SK-N-SH (cell line): ENCODE measurements at regions not wholly inside any gene's neighbourhood (a gene's known extent, or its start where the extent isn't known, plus 50 kb on each side); places are given as distances from the start of the nearest gene placed in this dataset.

ENCODE experiments used
- CTCF ChIA-PET: fragments of 300-600, 350-600 bp; formaldehyde crosslinking; extraction: SDS; loops from one replicate; lab custom pipeline; 2021; lab: Yijun Ruan, JAX
- POLR2A ChIA-PET: fragments of 350-600 bp; sonication (Branson Sonifier 250); formaldehyde crosslinking; extraction: SDS; loops from one replicate; lab custom pipeline; 2020; ENCODE audit warnings: antibody characterized with exemption, inconsistent platforms; lab: Yijun Ruan, JAX
- DNase-seq: peaks from one replicate; pipeline ENCODE4 v3.0.0; 2012
- H2AFZ ChIP-seq: fragments of 200-600 bp; sonication (generic); 2 replicates; pipeline ENCODE4 v1.8.1; 2016; ENCODE audit warnings: antibody characterized with exemption, mild to moderate bottlenecking, low read depth
- H3F3A ChIP-seq: fragments of 200-600 bp; sonication (generic); replicated peaks from 2 replicates; pipeline ENCODE3; 2016; ENCODE audit warnings: antibody characterized with exemption, mild to moderate bottlenecking; ENCODE audit not compliant: insufficient read depth
- H3K27ac ChIP-seq, 2 experiments: fragments of 200-500 bp in 1 of 2; fragments of 200-600 bp in 1 of 2; sonication (Bioruptor generic) in 1 of 2; sonication (generic), shearing (Covaris generic) in 1 of 2; 2 replicates each; pipeline versions ENCODE4 v1.5.1 to v1.6.1; 2014 to 2016; ENCODE audit warnings: low read depth in 2 of 2, inconsistent platforms in 1 of 2, low read length in 1 of 2, mild to moderate bottlenecking in 1 of 2, mixed read lengths in 1 of 2
- H3K27me3 ChIP-seq: fragments of 200-600 bp; sonication (generic), shearing (Covaris generic); 2 replicates; pipeline ENCODE4 v1.6.1; 2016; ENCODE audit warnings: mixed run types; ENCODE audit not compliant: insufficient read depth
- H3K36me3 ChIP-seq, 2 experiments: fragments of 200-500 bp in 1 of 2; fragments of 200-600 bp in 1 of 2; sonication (Bioruptor generic) in 1 of 2; sonication (generic) in 1 of 2; replicated peaks in 1 of 2; 2 replicates each; pipeline versions ENCODE3 to v1.5.1; 2014 to 2016; ENCODE audit warnings: low read length in 1 of 2, mild to moderate bottlenecking in 1 of 2; ENCODE audit not compliant: insufficient read depth in 2 of 2, control insufficient read depth in 1 of 2
- H3K4me1 ChIP-seq, 2 experiments: fragments of 200-500 bp in 1 of 2; fragments of 200-600 bp in 1 of 2; sonication (Bioruptor generic) in 1 of 2; sonication (generic), shearing (Covaris generic) in 1 of 2; 2 replicates each; pipeline versions ENCODE4 v1.5.1 to v1.6.1; 2014 to 2016; ENCODE audit warnings: low read depth in 1 of 2, low read length in 1 of 2, mixed run types in 1 of 2; ENCODE audit not compliant: insufficient read depth in 2 of 2, control insufficient read depth in 1 of 2
- H3K4me2 ChIP-seq: fragments of 200-600 bp; sonication (generic), shearing (Covaris generic); 2 replicates; pipeline ENCODE4 v1.6.1; 2017; ENCODE audit warnings: mixed run types
- H3K4me3 ChIP-seq, 2 experiments: fragments of 200-500 bp in 1 of 2; fragments of 200-600 bp in 1 of 2; sonication (Bioruptor generic) in 1 of 2; sonication (generic), shearing (Covaris generic) in 1 of 2; 2 replicates each; pipeline versions ENCODE4 v1.5.1 to v1.8.1; 2014 to 2016; ENCODE audit warnings: low read depth in 2 of 2, inconsistent platforms in 1 of 2, low read length in 1 of 2, mild to moderate bottlenecking in 1 of 2, mixed read lengths in 1 of 2, moderate library complexity in 1 of 2
- H3K79me2 ChIP-seq: fragments of 200-600 bp; sonication (generic); 2 replicates; pipeline ENCODE4 v1.8.1; 2017; ENCODE audit warnings: mild to moderate bottlenecking; ENCODE audit not compliant: insufficient read depth
- H3K9ac ChIP-seq: fragments of 200-600 bp; sonication (generic); 2 replicates; pipeline ENCODE4 v1.6.1; 2017; ENCODE audit warnings: mixed run types
- H3K9me2 ChIP-seq: fragments of 200-600 bp; sonication (generic); 2 replicates; pipeline ENCODE4 v1.6.1; 2017; ENCODE audit warnings: mixed run types
- H3K9me3 ChIP-seq: fragments of 200-600 bp; sonication (generic); 2 replicates; pipeline ENCODE4 v1.6.1; 2017; ENCODE audit warnings: mixed run types, mild to moderate bottlenecking, moderate library complexity
- H4K20me1 ChIP-seq: fragments of 200-600 bp; sonication (generic); 2 replicates; pipeline ENCODE4 v1.6.1; 2017; ENCODE audit warnings: mild to moderate bottlenecking, mixed run types; ENCODE audit not compliant: insufficient read depth
- CHD2 ChIP-seq: fragments of 150-350 bp; IDR thresholded peaks from 2 replicates; pipeline ENCODE4 v1.6.1; 2018; ENCODE audit warnings: low read length; ENCODE audit not compliant: partially characterized antibody
- ELF1 ChIP-seq: IDR thresholded peaks from 2 replicates; pipeline ENCODE4 v1.4.0; 2012
- EZH2phosphoT487 ChIP-seq: fragments of 200-600 bp; sonication (generic); IDR thresholded peaks from 2 replicates; pipeline ENCODE4 v1.6.1; 2017; ENCODE audit warnings: low read depth, mixed run types, mild to moderate bottlenecking, antibody characterized with exemption, moderate library complexity, borderline replicate concordance
- FOXM1 ChIP-seq: IDR thresholded peaks from 2 replicates; pipeline ENCODE4 v1.4.0; 2012; ENCODE audit warnings: low read depth, mild to moderate bottlenecking
- GATA2 ChIP-seq: sonication (generic); formaldehyde crosslinking; IDR thresholded peaks from 2 replicates; pipeline ENCODE4 v1.5.0; 2020; ENCODE audit warnings: mild to moderate bottlenecking, missing genetic modification reagents
- JUND ChIP-seq: IDR thresholded peaks from 2 replicates; pipeline ENCODE4 v1.4.0; 2012
- MAX ChIP-seq: IDR thresholded peaks from 2 replicates; pipeline ENCODE4 v1.4.0; 2012; ENCODE audit warnings: low read depth
- MEF2A ChIP-seq: IDR thresholded peaks from 2 replicates; pipeline ENCODE4 v1.4.0; 2012; ENCODE audit warnings: low read depth, borderline replicate concordance
- POLR2AphosphoS5 ChIP-seq: IDR thresholded peaks from 2 replicates; pipeline ENCODE4 v1.6.1; 2012; ENCODE audit warnings: low read depth, low read length
- RCOR1 ChIP-seq: fragments of 150-350 bp; IDR thresholded peaks from 2 replicates; pipeline ENCODE4 v1.6.1; 2017; ENCODE audit warnings: antibody characterized with exemption, low read length
- RFX5 ChIP-seq: IDR thresholded peaks from 2 replicates; pipeline ENCODE4 v1.6.1; 2012; ENCODE audit warnings: mild to moderate bottlenecking, improper control_type of control experiment, low read length
- SMC3 ChIP-seq: IDR thresholded peaks from 2 replicates; pipeline ENCODE4 v1.6.1; 2012; ENCODE audit warnings: low read depth, low read length, improper control_type of control experiment
- TCF12 ChIP-seq: IDR thresholded peaks from 2 replicates; pipeline ENCODE4 v1.4.0; 2012
- USF1 ChIP-seq: IDR thresholded peaks from 2 replicates; pipeline ENCODE4 v1.4.0; 2012; ENCODE audit warnings: low read depth, borderline replicate concordance
- YY1 ChIP-seq: IDR thresholded peaks from 2 replicates; pipeline ENCODE4 v1.4.0; 2012; ENCODE audit warnings: low read depth, mild to moderate bottlenecking
- WGBS: methylation state at CpG from one replicate; pipeline ENCODE4 v1.1.6; 2017; ENCODE audit warnings: low lambda C conversion rate; 5-methylcytosine and 5-hydroxymethylcytosine counted together
- TF ChIP-seq, protein P1 (sequence below): fragments of 150-350 bp; IDR thresholded peaks from 2 replicates; pipeline ENCODE4 v1.6.1; 2016; ENCODE audit warnings: mild to moderate bottlenecking, low read depth, low read length
- TF ChIP-seq, protein P2 (sequence below): IDR thresholded peaks from 2 replicates; pipeline ENCODE4 v1.4.0; 2012; ENCODE audit warnings: low read depth, borderline replicate concordance
- TF ChIP-seq, protein P3 (sequence below): IDR thresholded peaks from 2 replicates; pipeline ENCODE4; 2012
- TF ChIP-seq, protein P4 (sequence below): fragments of 200-600 bp; sonication (generic); IDR thresholded peaks from 2 replicates; pipeline ENCODE4 v1.6.1; 2017; ENCODE audit warnings: antibody characterized with exemption, mild to moderate bottlenecking, moderate library complexity

GRCh38 chr5:169404223-169404622 is 103.3 kb upstream of the SLIT3 start (continued):
- TF ChIP-seq, protein P1, sequence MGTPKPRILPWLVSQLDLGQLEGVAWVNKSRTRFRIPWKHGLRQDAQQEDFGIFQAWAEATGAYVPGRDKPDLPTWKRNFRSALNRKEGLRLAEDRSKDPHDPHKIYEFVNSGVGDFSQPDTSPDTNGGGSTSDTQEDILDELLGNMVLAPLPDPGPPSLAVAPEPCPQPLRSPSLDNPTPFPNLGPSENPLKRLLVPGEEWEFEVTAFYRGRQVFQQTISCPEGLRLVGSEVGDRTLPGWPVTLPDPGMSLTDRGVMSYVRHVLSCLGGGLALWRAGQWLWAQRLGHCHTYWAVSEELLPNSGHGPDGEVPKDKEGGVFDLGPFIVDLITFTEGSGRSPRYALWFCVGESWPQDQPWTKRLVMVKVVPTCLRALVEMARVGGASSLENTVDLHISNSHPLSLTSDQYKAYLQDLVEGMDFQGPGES = no peak
- TF ChIP-seq RFX5 (no peak), CHD2 (no peak), GATA2 (no peak), MAX (no peak)
- TF ChIP-seq, protein P2, sequence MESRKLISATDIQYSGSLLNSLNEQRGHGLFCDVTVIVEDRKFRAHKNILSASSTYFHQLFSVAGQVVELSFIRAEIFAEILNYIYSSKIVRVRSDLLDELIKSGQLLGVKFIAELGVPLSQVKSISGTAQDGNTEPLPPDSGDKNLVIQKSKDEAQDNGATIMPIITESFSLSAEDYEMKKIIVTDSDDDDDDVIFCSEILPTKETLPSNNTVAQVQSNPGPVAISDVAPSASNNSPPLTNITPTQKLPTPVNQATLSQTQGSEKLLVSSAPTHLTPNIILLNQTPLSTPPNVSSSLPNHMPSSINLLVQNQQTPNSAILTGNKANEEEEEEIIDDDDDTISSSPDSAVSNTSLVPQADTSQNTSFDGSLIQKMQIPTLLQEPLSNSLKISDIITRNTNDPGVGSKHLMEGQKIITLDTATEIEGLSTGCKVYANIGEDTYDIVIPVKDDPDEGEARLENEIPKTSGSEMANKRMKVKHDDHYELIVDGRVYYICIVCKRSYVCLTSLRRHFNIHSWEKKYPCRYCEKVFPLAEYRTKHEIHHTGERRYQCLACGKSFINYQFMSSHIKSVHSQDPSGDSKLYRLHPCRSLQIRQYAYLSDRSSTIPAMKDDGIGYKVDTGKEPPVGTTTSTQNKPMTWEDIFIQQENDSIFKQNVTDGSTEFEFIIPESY = no peak
- TF ChIP-seq, protein P3, sequence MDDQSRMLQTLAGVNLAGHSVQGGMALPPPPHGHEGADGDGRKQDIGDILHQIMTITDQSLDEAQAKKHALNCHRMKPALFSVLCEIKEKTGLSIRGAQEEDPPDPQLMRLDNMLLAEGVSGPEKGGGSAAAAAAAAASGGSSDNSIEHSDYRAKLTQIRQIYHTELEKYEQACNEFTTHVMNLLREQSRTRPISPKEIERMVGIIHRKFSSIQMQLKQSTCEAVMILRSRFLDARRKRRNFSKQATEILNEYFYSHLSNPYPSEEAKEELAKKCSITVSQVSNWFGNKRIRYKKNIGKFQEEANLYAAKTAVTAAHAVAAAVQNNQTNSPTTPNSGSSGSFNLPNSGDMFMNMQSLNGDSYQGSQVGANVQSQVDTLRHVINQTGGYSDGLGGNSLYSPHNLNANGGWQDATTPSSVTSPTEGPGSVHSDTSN = no peak

DNA sequence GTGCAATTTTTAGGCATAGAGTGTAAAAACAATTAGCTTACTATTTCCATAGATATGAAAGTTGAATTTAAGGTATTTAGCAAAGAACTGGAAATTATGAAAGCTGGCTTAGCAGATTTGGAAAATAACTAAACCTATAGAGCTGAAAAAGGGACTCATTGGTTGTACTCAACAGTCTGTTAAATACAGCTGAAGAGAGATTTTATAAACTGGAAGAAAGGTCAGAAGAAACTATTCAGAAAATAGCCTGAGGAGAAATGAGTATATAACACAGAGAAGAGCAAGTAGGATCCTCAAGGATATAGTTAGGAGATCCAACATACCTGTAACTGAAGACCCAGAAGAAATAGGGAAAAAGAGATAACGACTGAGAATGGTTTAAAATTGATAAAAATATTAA is 97.6 kb upstream of the SLIT3 start:
- Histone ChIP-seq H3K27ac (no peak overlapping the region), H3K9me3 (no peaks in the 10 kb centered on the region), H3F3A (no peaks in the 10 kb centered on the region), H3K4me2 (no peak overlapping the region), H3K36me3 (no peaks in the 10 kb centered on the region), H4K20me1 (no peaks in the 10 kb centered on the region), H3K9me2 (no peaks in the 10 kb centered on the region), H3K9ac (no peak overlapping the region), H3K4me3 (no peak overlapping the region), H3K79me2 (no peaks in the 10 kb centered on the region), H2AFZ (no peak overlapping the region)
- 53% methylated on average over 1 of the region's 1 CpG for WGBS
- ChIA-PET POLR2A (no interaction called here), CTCF (no interaction called here)
- DNase-seq = no peak
- TF ChIP-seq, protein P4, sequence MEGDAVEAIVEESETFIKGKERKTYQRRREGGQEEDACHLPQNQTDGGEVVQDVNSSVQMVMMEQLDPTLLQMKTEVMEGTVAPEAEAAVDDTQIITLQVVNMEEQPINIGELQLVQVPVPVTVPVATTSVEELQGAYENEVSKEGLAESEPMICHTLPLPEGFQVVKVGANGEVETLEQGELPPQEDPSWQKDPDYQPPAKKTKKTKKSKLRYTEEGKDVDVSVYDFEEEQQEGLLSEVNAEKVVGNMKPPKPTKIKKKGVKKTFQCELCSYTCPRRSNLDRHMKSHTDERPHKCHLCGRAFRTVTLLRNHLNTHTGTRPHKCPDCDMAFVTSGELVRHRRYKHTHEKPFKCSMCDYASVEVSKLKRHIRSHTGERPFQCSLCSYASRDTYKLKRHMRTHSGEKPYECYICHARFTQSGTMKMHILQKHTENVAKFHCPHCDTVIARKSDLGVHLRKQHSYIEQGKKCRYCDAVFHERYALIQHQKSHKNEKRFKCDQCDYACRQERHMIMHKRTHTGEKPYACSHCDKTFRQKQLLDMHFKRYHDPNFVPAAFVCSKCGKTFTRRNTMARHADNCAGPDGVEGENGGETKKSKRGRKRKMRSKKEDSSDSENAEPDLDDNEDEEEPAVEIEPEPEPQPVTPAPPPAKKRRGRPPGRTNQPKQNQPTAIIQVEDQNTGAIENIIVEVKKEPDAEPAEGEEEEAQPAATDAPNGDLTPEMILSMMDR = no peak
- TF ChIP-seq MEF2A (no peak), SMC3 (no peak), RCOR1 (no peak), YY1 (no peak), RFX5 (no peak), FOXM1 (no peak), CHD2 (no peak), POLR2AphosphoS5 (no peak), EZH2phosphoT487 (no peak), USF1 (no peak), MAX (no peak), ELF1 (no peak), JUND (no peak), TCF12 (no peak)
- TF ChIP-seq, protein P2 = no peak
- TF ChIP-seq, protein P3 = no peak
- TF ChIP-seq, protein P1 = no peak
- TF ChIP-seq, all 33 proteins: peak for 0
- H3K27me3 ChIP-seq = no peaks in the 10 kb centered on the region
- no peaks in the 10 kb centered on the region; a peak in 1 of 4 replicates for H3K4me1 ChIP-seq
